OCI-LY3 (cell line): ENCODE measurements at regions not wholly inside any gene's neighbourhood (a gene's known extent, or its start where the extent isn't known, plus 50 kb on each side); places are given as distances from the start of the nearest gene placed in this dataset.
A peak's percentile ranks its signal among the peaks of the same experiment; 100 is the strongest.

ENCODE experiments used
- H2AFZ ChIP-seq: fragments of 200-600, 300-600 bp; shearing (Covaris generic); 2 replicates; pipeline ENCODE4 v1.6.0; 2014; ENCODE audit warnings: antibody characterized with exemption, low read depth, low read length
- H3K27ac ChIP-seq: fragments of 200-600, 300-600 bp; sonication (generic); 2 replicates; pipeline ENCODE4 v1.5.1; 2014; ENCODE audit warnings: mild to moderate bottlenecking, low read length, moderate library complexity, mixed read lengths
- H3K27me3 ChIP-seq: fragments of 200-600, 300-600 bp; sonication (generic); 2 replicates; pipeline ENCODE4 v1.6.1; 2014; ENCODE audit warnings: low read depth, low read length, mixed read lengths
- H3K36me3 ChIP-seq: fragments of 200-600, 300-600 bp; sonication (generic); replicated peaks from 2 replicates; pipeline ENCODE3; 2014; ENCODE audit warnings: low read depth, low read length, mixed read lengths
- H3K4me1 ChIP-seq: fragments of 300-600, 200-600 bp; sonication (generic); 2 replicates; pipeline ENCODE4 v1.6.1; 2014; ENCODE audit warnings: low read length, mixed read lengths
- H3K4me2 ChIP-seq: fragments of 200-600, 300-600 bp; sonication (generic); 2 replicates; pipeline ENCODE4 v1.6.1; 2014; ENCODE audit warnings: low read length, mixed read lengths
- H3K4me3 ChIP-seq: fragments of 300-600, 200-600 bp; sonication (generic); 2 replicates; pipeline ENCODE4 v1.5.1; 2014; ENCODE audit warnings: antibody characterized with exemption, mild to moderate bottlenecking, low read length, moderate library complexity
- H3K79me2 ChIP-seq: fragments of 300-600, 200-600 bp; shearing (Covaris generic); 2 replicates; pipeline ENCODE4 v1.6.1; 2014; ENCODE audit warnings: mild to moderate bottlenecking, low read length, mixed read lengths
- H3K9ac ChIP-seq: fragments of 300-600, 200-600 bp; shearing (Covaris generic); 2 replicates; pipeline ENCODE4 v1.6.0; 2014; ENCODE audit warnings: mild to moderate bottlenecking, low read length, moderate library complexity
- H3K9me3 ChIP-seq: fragments of 200-600, 300-600 bp; shearing (Covaris generic); 2 replicates; pipeline ENCODE4 v1.6.1; 2014; ENCODE audit warnings: low read length, mixed read lengths; ENCODE audit not compliant: insufficient read depth
- H4K20me1 ChIP-seq: fragments of 200-600, 300-600 bp; sonication (generic); 2 replicates; pipeline ENCODE4 v1.6.1; 2016; ENCODE audit warnings: low read length, mixed read lengths; ENCODE audit not compliant: insufficient read depth
- EZH2phosphoT487 ChIP-seq: fragments of 200-600 bp; shearing (Covaris generic); IDR thresholded peaks from 2 replicates; pipeline ENCODE4 v1.6.1; 2018; ENCODE audit warnings: antibody characterized with exemption, mixed run types, low read depth
- TF ChIP-seq, protein P1 (sequence below): fragments of 200-600, 300-600 bp; sonication (generic); IDR thresholded peaks from 2 replicates; pipeline ENCODE4 v1.5.1; 2014; ENCODE audit warnings: antibody characterized with exemption, low read length, low read depth

DNA sequence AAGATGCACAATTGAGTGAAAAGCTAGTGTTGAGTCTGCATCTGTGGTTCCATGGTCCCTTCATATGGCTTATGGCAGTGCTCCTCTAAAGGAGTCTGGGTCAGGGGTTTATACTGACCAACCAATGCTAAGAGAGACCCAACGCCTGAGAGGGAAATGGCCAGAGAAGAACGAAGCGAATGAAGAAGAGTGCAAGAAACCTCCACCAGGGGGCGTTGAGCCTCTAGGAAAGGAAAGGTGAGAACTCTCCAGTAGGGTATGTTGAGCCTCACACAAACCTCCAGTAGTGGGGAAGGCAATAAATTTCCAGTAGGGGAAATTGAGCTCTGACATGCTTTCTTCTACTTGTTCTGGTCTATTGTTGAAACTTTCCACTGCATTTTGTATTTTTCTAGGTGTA is 470.6 kb downstream of the PRDM9 start:
- no peak overlapping the region for H3K4me3 ChIP-seq
- no peaks in the 10 kb centered on the region for H3K79me2 ChIP-seq
- H2AFZ ChIP-seq = no peak overlapping the region
- H3K4me2 ChIP-seq = no peak overlapping the region
- H3K9ac ChIP-seq = no peak overlapping the region
- no peak for TF ChIP-seq EZH2phosphoT487
- TF ChIP-seq, protein P1, sequence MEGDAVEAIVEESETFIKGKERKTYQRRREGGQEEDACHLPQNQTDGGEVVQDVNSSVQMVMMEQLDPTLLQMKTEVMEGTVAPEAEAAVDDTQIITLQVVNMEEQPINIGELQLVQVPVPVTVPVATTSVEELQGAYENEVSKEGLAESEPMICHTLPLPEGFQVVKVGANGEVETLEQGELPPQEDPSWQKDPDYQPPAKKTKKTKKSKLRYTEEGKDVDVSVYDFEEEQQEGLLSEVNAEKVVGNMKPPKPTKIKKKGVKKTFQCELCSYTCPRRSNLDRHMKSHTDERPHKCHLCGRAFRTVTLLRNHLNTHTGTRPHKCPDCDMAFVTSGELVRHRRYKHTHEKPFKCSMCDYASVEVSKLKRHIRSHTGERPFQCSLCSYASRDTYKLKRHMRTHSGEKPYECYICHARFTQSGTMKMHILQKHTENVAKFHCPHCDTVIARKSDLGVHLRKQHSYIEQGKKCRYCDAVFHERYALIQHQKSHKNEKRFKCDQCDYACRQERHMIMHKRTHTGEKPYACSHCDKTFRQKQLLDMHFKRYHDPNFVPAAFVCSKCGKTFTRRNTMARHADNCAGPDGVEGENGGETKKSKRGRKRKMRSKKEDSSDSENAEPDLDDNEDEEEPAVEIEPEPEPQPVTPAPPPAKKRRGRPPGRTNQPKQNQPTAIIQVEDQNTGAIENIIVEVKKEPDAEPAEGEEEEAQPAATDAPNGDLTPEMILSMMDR = peak; percentile 17; the same call in 1 of the 2 replicates
- H3K27ac ChIP-seq = no peak overlapping the region
- 0 out of 2 replicates have a peak, but pooled peaks cover 6% of the 10 kb centered on the region for H3K9me3 ChIP-seq
- H3K36me3 ChIP-seq = no peaks in the 10 kb centered on the region
- H3K27me3 ChIP-seq = no peaks in the 10 kb centered on the region
- no peaks in the 10 kb centered on the region for H4K20me1 ChIP-seq
- H3K4me1 ChIP-seq = no peaks in the 10 kb centered on the region

DNA sequence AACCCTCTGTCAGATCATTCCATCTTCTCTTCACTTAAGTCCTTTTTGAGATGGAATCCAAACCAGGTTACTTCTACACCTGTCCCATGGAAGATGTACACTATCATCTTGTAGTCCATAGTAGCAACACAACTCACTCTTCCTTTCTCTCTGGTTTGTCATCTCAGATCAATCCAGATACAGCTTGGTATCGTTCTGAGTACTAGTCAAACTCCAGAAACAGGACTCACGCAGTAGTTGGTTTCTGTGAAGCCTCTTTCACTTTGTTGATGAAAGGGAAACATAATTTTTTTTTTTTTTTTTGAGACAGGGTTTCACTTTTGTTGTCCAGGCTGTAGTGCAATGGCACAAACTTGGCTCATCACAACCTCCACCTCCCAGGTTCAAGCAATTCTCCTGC is 484.0 kb downstream of the PRDM9 start:
- Histone ChIP-seq H3K4me1 (no peaks in the 10 kb centered on the region), H3K4me3 (no peak overlapping the region), H3K9me3 (no peaks in the 10 kb centered on the region), H2AFZ (no peak overlapping the region), H3K9ac (no peak overlapping the region), H3K36me3 (no peaks in the 10 kb centered on the region), H3K27ac (no peak overlapping the region), H3K27me3 (no peaks in the 10 kb centered on the region), H3K79me2 (no peaks in the 10 kb centered on the region), H3K4me2 (no peak overlapping the region), H4K20me1 (no peaks in the 10 kb centered on the region)
- TF ChIP-seq, protein P1 = no peak
- no peak for TF ChIP-seq EZH2phosphoT487

DNA sequence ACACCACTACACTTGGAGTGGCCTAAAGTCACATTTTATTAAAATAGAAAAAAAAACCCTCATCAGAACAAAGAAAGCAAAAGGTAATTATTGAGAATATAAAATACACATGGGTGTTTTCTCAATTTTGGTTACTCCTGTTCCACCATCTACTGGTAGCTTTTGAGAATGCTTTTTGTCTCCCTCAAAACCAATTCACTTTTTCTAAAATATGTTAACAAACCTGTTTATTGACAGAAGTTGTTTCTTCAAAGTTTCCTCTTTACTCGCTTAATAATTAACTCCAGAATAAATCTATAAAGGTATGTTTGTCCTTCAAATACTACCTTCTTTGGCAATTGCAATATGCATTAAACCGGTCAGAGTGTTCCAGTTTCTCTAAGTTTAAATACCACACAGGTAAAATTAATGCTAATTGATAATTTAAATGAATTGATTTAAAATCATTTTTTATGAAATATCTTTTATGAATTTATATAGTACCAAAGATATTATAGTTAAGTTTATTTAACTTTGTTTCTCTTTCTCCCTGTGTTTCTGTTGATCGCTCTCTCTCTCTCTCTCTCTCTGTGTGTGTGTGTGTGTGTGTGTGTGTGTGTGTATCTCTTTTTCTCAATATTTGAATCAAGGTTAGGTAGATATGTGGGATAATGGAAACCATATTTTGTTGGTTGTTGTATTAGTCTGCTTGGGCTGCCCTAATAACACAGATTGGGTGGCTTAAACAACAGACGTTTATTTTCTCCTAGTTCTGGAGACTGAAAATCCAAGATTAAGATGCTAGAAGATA is 487.4 kb downstream of the PRDM9 start:
- H3K4me1 ChIP-seq = no peaks in the 10 kb centered on the region
- H3K27me3 ChIP-seq = no peaks in the 10 kb centered on the region
- no peak overlapping the region for H3K4me2 ChIP-seq
- TF ChIP-seq, protein P1 = peak; percentile 41
- no peak for TF ChIP-seq EZH2phosphoT487
- no peaks in the 10 kb centered on the region for H3K36me3 ChIP-seq
- no peak overlapping the region for H3K9ac ChIP-seq
- no peaks in the 10 kb centered on the region for H3K79me2 ChIP-seq
- H2AFZ ChIP-seq = no peak overlapping the region
- no peaks in the 10 kb centered on the region for H3K9me3 ChIP-seq
- no peak overlapping the region for H3K27ac ChIP-seq
- no peaks in the 10 kb centered on the region for H4K20me1 ChIP-seq
- H3K4me3 ChIP-seq = no peak overlapping the region

DNA sequence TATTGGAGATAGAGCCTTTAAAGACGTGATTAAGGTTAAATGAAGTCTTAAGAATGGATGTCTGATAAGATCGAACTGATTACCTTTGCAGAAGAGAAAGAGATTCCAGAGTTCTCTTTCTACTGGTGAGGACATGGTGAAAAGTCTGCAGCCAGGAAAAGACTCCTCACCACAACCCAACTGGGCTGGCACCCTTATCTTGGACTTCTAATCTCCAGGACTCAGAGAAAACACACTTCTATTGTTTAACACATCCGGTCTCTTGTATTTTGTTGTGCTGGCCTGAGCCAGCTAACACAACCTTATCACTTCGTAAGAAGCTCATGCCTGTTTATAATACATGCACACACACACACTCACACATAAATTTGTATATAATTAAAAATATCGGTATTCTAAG is 489.1 kb downstream of the PRDM9 start:
- TF ChIP-seq, protein P1 = no peak
- TF ChIP-seq EZH2phosphoT487 = no peak
- Histone ChIP-seq H3K9ac (no peak overlapping the region), H3K4me1 (no peaks in the 10 kb centered on the region), H4K20me1 (no peaks in the 10 kb centered on the region), H3K27me3 (no peaks in the 10 kb centered on the region), H2AFZ (no peak overlapping the region), H3K36me3 (no peaks in the 10 kb centered on the region), H3K27ac (no peak overlapping the region), H3K4me3 (no peak overlapping the region), H3K4me2 (no peak overlapping the region), H3K9me3 (no peaks in the 10 kb centered on the region), H3K79me2 (no peaks in the 10 kb centered on the region)
